GM18498 (cell line): ENCODE measurements at regions not wholly inside any gene's neighbourhood (a gene's known extent, or its start where the extent isn't known, plus 50 kb on each side); places are given as distances from the start of the nearest gene placed in this dataset.

Experiments used
- ATAC-seq: cut with Tn5 transposase; IDR thresholded peaks from one replicate; pipeline ENCODE4 v1.9.1; 2021; ENCODE audit warnings: mild to moderate bottlenecking, moderate library complexity; ENCODE audit not compliant: unreplicated experiment

DNA sequence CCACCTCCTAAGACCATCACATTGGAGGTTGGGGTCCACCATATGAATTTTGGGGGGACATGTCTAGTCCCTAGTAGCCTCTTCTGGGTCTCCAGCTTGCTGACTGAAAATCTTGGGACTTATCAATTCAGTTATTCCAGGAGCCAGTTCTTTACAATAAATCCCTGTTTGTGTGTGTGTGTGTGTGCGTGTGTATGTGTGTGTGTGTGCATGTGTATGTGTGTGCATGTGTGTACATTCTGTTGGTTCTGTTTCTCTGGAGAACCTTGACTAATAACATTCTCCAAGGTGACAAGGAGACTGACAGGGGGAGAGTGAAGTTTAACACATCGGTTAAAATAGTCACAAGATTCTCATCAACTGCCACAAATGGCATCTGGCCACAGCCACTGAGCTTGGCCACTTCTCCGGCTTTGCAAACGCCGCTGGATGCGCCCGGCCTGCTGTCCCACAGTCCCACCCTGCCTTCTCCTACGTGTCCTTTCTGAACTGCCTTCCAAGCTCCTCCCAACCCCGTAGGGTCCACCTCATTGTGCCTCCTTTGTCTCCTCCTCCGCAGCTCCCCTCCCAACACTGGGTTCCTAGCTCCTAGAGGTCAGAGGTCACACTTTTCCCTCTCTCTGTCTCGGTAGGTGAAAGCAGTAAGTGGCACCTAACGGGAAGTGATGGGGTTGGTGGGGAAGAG, 88.1 kb upstream of the DIO3 start:
- no peak for ATAC-seq

DNA sequence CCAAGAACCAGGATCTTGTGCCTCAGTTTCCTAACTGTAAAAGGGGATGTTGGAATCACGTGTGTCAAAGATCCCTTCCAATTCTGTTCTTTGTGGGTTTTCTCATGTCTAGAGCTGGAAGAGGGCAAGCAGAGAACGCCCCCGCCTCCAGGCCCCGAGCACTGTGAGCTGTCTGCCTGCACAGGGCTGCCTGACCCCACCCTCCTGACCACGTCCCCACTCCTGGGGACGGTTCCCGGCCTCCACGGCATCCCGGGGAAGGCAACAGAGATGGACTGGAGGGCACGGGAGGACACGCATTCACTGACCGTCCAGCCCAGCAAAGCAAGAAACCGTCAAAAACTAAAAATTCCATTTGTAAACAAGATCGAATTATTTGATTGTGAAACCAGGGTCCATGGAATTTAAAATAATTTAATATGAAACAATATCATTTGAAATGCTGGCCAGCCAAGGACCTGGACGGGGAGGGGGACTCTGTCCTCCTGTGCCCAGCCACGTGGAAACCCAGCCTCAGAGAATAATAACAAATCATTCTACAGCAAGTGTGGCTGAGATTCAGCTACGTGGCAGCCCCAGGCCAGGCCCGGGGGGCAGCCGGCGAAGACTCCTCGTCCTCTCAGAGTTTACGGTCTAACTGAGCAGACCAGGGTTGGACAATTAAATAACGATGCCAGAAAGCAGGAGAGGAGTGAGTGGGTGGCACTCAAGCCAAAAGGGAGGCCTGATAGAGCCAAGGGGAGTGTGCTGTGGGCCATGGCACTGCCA, 87.3 kb upstream of the DIO3 start:
- ATAC-seq, result no peak

DNA sequence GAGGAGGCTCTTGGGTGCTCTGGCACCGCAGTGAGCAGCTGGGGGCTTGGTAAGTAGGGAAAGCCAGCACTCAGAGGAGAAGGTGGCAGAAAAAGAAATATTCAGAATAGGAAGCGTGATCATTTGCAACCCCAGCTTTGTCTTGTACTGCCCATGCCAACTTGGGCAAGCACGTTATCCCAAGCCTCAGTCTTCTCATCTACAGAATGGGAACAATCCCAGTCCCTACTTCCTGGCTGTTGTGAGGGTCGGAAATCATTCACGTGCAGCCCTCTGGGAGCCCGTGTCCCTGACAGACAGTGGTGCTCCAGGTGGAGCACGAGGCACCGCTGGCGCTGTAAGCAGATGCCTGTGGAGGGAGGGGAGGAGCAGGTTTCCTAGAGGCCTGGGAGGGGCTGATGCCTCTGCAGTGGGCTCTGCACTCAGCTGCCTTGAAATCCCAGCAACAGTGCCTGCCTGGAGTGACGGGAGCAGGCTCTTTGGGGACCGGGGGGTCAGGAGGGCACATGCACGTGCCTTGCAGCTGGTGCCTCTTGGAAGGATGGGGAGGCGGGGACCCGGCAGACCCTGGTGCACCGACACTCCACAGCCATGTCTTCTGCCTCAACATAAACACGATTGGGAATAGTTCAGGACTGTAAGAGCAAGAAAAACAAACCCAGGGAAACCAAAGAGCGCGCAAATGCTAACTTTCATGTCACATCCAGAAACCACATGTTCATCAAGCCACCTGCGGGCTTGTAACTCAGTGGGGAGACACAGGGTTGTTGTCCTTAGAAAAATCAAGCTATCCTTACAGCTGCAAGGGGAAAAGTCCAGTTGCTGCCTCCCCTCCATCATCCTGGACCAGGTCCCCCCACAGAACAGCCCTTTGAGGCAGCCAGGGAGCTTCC, 86.5 kb upstream of the DIO3 start:
- ATAC-seq, result no peak

DNA sequence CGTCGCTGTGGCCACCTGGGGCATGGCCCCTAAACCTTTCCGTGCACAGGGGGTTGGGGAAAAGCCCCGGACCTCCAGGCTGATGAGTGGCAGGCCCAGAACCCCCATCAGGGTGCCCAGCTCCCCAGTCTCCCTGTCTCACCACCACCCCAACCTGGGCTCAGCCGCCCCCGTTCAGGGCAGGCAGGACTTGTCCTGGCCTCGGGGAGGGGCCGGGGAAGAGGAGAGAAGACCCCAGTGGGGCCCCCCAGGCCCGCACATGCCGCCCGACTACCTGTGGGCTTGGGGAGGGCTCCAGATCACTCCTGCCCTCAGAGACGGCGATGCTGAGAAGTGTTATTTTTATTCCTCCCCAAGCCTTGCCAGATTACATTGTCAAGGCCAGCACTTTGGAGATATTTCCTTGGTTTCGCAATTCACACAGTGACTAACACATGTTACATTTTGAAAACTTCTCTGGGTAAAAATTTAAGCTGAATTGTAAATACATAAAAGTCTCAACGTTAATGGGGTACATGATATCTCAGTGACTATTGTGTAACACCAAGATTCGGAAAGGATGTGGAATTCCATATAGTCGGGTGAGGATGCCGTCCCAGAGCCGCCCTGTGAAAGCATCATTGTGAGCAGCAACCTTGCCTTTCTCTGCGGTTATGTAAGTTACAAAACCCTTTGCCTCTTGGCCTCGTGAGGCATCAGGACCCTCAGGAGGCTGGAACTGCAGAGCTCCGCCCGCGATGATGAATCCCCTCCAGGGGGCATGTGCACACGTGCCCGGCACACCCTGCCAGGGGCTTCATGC, 85.6 kb upstream of the DIO3 start:
- ATAC-seq, result no peak

GRCh38 chr14:101476258-101476915, 84.9 kb upstream of the DIO3 start:
- no peak for ATAC-seq

GRCh38 chr14:101476916-101477553, 84.3 kb upstream of the DIO3 start:
- ATAC-seq, result no peak

DNA sequence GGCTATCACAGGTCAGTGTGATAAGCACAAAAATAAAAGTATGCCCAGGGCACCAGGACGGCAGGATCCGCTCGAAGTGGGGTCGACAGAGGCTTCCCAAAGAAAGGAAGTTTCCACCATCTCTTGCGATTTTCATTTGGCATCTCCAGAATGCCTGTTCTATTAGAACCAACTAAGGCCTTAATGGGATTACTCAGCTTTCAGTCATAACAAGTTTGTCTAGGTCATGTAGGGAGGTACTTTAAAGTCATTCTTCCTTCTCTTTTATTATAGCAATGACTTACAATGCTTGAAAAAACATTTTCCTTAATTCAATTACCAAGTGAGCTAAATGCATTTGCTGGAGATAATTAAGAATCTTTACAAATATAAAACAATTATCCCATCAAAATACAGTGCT, 83.6 kb upstream of the DIO3 start:
- ATAC-seq, result no peak

DNA sequence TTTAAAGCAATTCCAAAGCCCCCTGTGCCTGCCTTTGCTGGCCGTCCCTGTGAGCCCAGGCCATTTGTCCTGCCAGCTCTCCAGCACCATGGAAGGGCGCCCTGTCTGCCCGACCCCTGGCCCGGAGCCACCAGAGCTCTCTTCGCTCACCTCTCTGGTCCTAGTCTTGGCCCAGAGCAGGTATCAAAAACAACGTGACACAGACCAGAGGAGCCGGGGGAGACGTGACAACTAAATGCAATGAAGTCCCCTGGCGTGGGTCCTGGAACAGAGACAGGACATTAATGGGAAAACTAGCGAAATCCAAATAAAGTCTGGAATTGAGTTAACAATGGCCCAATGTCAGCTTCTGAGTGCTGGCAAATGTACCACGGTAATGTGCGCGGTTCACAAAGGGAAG, 83.2 kb upstream of the DIO3 start:
- no peak for ATAC-seq

- ATAC-seq, result no peak
Observed at GRCh38 chr14:101478796-101479410, 82.4 kb upstream of the DIO3 start.

DNA sequence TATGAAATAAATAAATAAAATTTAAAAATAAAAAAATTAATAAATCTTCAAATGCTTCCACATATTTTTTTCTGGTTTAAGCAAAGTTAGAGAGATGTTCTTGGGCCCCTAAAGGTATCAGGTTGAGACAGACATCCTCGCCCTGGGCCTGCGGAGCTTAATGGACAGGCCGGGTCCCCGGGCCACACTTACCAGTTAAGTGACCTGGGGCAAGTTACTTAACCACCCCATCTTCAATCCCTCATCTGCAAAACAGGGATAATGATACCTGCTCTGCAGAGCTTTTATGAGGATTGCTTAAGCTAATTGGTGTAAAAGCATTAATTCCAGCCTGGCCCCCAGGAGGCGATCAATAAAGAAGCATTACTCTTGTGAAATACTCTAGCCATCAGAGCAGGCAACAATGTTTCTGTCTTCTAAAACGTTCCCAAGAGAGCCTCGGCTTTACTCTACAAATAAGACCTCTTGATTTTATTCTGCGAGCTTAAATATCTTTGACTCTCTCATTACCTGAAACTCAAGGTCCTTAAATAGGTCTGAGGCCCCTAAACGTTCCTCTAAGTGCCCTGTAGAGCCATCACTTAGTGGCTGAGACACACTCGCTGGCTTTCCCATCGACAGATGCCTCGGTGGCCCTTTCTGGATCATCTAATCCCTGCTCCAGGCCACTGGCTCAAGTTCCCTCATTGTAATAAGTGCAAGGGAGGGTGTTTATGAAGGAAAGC, 81.1 kb upstream of the DIO3 start:
- ATAC-seq, result no peak

GRCh38 chr14:101480747-101481530, 80.4 kb upstream of the DIO3 start:
- no peak for ATAC-seq

- no peak for ATAC-seq
Observed at GRCh38 chr14:101481557-101481956, 79.7 kb upstream of the DIO3 start.

DNA sequence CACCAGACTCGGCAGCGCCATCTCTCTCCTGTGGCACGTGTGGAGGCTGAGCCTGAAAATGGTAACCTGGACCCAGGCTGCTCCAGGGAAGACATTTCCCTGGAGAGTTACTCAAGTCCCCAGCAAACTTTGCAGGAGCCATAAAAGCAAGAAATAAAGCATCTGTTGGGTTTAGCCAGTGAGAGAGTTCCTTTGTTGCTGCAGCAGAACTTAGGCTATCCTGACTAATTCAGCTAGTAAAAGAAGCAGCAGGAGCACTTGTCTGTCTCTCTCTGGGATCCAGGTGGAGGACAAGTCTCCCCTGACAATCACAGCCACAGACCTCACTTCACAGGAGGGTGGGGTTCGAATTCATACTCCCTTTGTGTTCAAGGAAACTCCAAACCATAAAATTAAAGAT, 79.2 kb upstream of the DIO3 start:
- ATAC-seq, result no peak

- no peak for ATAC-seq
Observed at GRCh38 chr14:101483829-101484228, 77.5 kb upstream of the DIO3 start.

DNA sequence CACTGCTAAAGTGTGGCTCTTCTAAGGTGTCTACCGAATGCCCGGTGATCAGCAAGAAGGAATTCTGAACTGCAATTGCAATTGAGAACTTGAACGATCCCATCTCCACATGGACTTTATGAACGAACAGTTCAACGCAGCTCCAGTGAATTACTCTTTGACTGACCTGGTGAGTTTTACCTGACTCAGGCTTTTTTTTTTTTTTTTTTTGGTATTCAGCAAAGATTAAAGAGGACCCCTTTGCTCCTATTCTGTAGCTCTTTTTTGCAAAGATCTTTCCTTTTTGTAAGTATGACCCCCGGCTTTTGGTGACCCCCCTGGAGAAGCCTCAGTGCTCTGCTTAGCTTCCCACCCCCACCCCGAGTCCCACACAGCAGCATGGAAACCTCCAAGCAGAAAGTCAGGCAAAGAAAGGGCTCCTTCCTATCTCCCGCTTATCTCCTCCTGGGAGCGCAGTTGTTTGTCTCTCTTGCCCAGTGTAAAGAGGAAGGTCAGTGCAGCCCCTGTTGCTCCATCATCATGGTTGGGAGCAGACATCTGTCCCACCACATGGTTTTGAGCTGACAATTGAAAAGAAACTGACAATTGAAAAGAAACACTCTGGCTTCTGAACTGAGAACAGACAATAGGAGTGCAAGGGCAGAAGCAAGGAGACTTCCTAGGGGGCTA, 72.1 kb upstream of the DIO3 start:
- ATAC-seq, result no peak

GRCh38 chr14:101490771-101491170, 70.5 kb upstream of the DIO3 start:
- no peak for ATAC-seq

DNA sequence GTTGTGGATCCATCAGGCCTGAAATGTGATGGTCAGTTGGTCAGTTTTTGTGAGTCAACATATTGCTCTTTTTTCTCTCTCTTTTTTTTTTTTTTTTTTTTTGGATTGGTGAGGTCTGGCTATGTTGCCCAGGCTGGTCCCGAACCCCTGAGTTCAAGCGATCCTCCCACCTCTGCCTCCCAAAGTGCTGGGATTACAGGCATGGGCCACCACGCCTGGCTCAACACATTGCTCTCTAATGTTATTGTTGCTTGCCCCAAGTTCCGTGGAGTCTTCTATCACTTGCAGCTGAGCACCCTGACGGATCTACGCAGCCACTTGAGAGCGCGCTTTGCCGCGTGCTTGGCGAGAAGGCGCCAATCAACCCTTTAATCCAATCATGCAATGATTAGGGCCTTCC, 69.5 kb upstream of the DIO3 start:
- ATAC-seq, result no peak
